HCT116 (cell line): ENCODE measurements at regions not wholly inside any gene's neighbourhood (a gene's known extent, or its start where the extent isn't known, plus 50 kb on each side); places are given as distances from the start of the nearest gene placed in this dataset.

Experiments used
- ATAC-seq: fragments of 200-7000 bp; cut with Tn5 transposase; 2 replicates; pipeline ENCODE4 v1.9.1; 2020; ENCODE audit warnings: mild to moderate bottlenecking, moderate library complexity
- BruUV-seq: library from RNA; stranded (reverse); fragments of 400-500 nt; replicated peaks from 2 replicates; lab custom pipeline; 2021; lab: Mats Ljungman, UMichigan
- CTCF ChIA-PET: fragments of 300-600 bp; sonication (Branson Sonifier 250); formaldehyde crosslinking; loops from one replicate; lab custom pipeline; 2021; ENCODE audit warnings: antibody characterized with exemption; lab: Charles Lee
- POLR2A ChIA-PET: fragments of 300-600, 350-600 bp; sonication (Branson Sonifier 250); formaldehyde crosslinking; loops from one replicate; lab custom pipeline; 2021; ENCODE audit warnings: antibody characterized with exemption; lab: Charles Lee
- RAD21 ChIA-PET, 2 experiments: fragments of 300-600 bp; sonication (Branson Sonifier 250); formaldehyde crosslinking; loops; one replicate each; lab custom pipeline; 2023; ENCODE audit warnings: low total read pairs in 2 of 2; ENCODE audit not compliant: uncharacterized antibody in 2 of 2, unreplicated experiment in 2 of 2, low non-redundant PET in 1 of 2; lab: Charles Lee
- DNase-seq: peaks from one replicate; pipeline ENCODE4 v3.0.0-alpha.2; 2010; ENCODE audit warnings: low read depth, low spot score
- H2AFZ ChIP-seq: fragments of 200-600 bp; shearing (Covaris generic), sonication (generic); 2 replicates; pipeline ENCODE4 v1.6.1; 2017; ENCODE audit warnings: low read depth, mixed run types, mixed read lengths, antibody characterized with exemption, low read length; ENCODE audit not compliant: poor library complexity, severe bottlenecking
- H3K27ac ChIP-seq: 2 replicates; pipeline ENCODE4 v1.5.1; 2012; ENCODE audit warnings: low read depth, low read length
- H3K27me3 ChIP-seq: fragments of 200-600 bp; sonication (generic); 2 replicates; pipeline ENCODE4 v1.6.1; 2016; ENCODE audit warnings: mixed run types, low read length, mixed read lengths; ENCODE audit not compliant: insufficient read depth
- H3K36me3 ChIP-seq, 2 experiments: fragments of 200-500 bp in 1 of 2; fragments of 200-600 bp in 1 of 2; sonication (Bioruptor generic) in 1 of 2; sonication (generic) in 1 of 2; 2 replicates each; pipeline versions ENCODE4 v1.5.1 to v1.6.1; 2014 to 2016; ENCODE audit warnings: low read length in 2 of 2, inconsistent platforms in 1 of 2, mixed read lengths in 1 of 2, mixed run types in 1 of 2; ENCODE audit not compliant: insufficient read depth in 2 of 2, control insufficient read depth in 1 of 2
- H3K4me1 ChIP-seq, 2 experiments: fragments of 200-600 bp in 1 of 2; sonication (generic) in 1 of 2; 2 replicates each; pipeline versions ENCODE4 v1.5.1 to v1.6.1; 2012 to 2017; ENCODE audit warnings: low read length in 2 of 2, inconsistent platforms in 1 of 2, mild to moderate bottlenecking in 1 of 2, mixed read lengths in 1 of 2, mixed run types in 1 of 2, moderate library complexity in 1 of 2; ENCODE audit not compliant: insufficient read depth in 2 of 2, control insufficient read depth in 1 of 2
- H3K4me2 ChIP-seq: fragments of 200-600 bp; sonication (generic); 2 replicates; pipeline ENCODE4 v1.6.1; 2017; ENCODE audit warnings: mixed run types, low read length, mixed read lengths
- H3K4me3 ChIP-seq, 2 experiments: fragments of 200-600 bp in 1 of 2; sonication (generic) in 1 of 2; replicated peaks in 1 of 2; 2 replicates each; pipeline ENCODE4 v1.5.1; 2011 to 2016; ENCODE audit warnings: low read length in 2 of 2, control low read depth in 1 of 2, low read depth in 1 of 2, mild to moderate bottlenecking in 1 of 2, mixed read lengths in 1 of 2, mixed run types in 1 of 2
- H3K79me2 ChIP-seq: fragments of 200-600 bp; sonication (generic); 2 replicates; pipeline ENCODE4 v1.6.1; 2017; ENCODE audit warnings: mild to moderate bottlenecking, mixed run types, low read length, moderate library complexity, mixed read lengths; ENCODE audit not compliant: insufficient read depth
- H3K9ac ChIP-seq: fragments of 200-600 bp; sonication (generic); 2 replicates; pipeline ENCODE4 v1.6.1; 2016; ENCODE audit warnings: low read length, mixed read lengths
- H3K9me2 ChIP-seq: fragments of 200-600 bp; sonication (generic), shearing (Covaris generic); 2 replicates; pipeline ENCODE4 v1.6.1; 2017; ENCODE audit warnings: mixed run types, mild to moderate bottlenecking, moderate library complexity; ENCODE audit not compliant: insufficient read depth
- H3K9me3 ChIP-seq, 2 experiments: fragments of 200-500 bp in 1 of 2; fragments of 200-600 bp in 1 of 2; sonication (Bioruptor generic) in 1 of 2; sonication (generic) in 1 of 2; 2 replicates each; pipeline ENCODE4 v1.6.1; 2014 to 2017; ENCODE audit warnings: low read length in 2 of 2, mixed read lengths in 2 of 2, inconsistent platforms in 1 of 2, low read depth in 1 of 2, mild to moderate bottlenecking in 1 of 2, mixed run types in 1 of 2, moderate library complexity in 1 of 2; ENCODE audit not compliant: control insufficient read depth in 1 of 2, insufficient read depth in 1 of 2
- H4K20me1 ChIP-seq: fragments of 200-600 bp; sonication (generic), shearing (Covaris generic); 2 replicates; pipeline ENCODE4 v1.6.1; 2017; ENCODE audit warnings: mixed run types, mild to moderate bottlenecking, moderate library complexity; ENCODE audit not compliant: insufficient read depth
- CEBPB ChIP-seq: IDR thresholded peaks from 2 replicates; pipeline ENCODE4 v1.6.1; 2012; ENCODE audit warnings: low read depth
- EGR1 ChIP-seq: IDR thresholded peaks from 2 replicates; pipeline ENCODE4 v1.6.1; 2012; ENCODE audit warnings: low read depth
- EZH2phosphoT487 ChIP-seq: fragments of 200-600 bp; IDR thresholded peaks from 2 replicates; pipeline ENCODE4 v1.6.1; 2018; ENCODE audit warnings: antibody characterized with exemption, borderline replicate concordance
- JUND ChIP-seq: IDR thresholded peaks from 2 replicates; pipeline ENCODE4 v1.6.1; 2012
- POLR2A ChIP-seq: IDR thresholded peaks from 2 replicates; pipeline ENCODE4 v1.7.0; 2011; ENCODE audit warnings: borderline replicate concordance; ENCODE audit not compliant: insufficient read depth, insufficient read length; ENCODE audit errors: extremely low read depth
- POLR2AphosphoS5 ChIP-seq: IDR thresholded peaks from 2 replicates; pipeline ENCODE4 v1.6.1; 2011; ENCODE audit warnings: mild to moderate bottlenecking, low read depth, low read length, moderate library complexity
- RAD21 ChIP-seq: IDR thresholded peaks from 2 replicates; pipeline ENCODE4 v1.6.1; 2012; ENCODE audit warnings: low read depth, mild to moderate bottlenecking
- REST ChIP-seq: IDR thresholded peaks from 2 replicates; pipeline ENCODE4 v1.6.1; 2012; ENCODE audit warnings: low read depth
- YY1 ChIP-seq: IDR thresholded peaks from 2 replicates; pipeline ENCODE4 v1.6.1; 2011; ENCODE audit warnings: low read length, low read depth, moderate library complexity, mild to moderate bottlenecking; ENCODE audit not compliant: insufficient replicate concordance; ENCODE audit errors: extremely low read depth
- ZFX ChIP-seq: fragments of 450-650 bp; IDR thresholded peaks from 2 replicates; pipeline ENCODE4 v1.6.1; 2017
- intact Hi-C: fragments of 100-400 bp; cut with micrococcal nuclease; formaldehyde crosslinking; loops from 2 replicates; pipeline ENCODE4 v1.10.0; 2022
- TF ChIP-seq, protein P1 (sequence below): IDR thresholded peaks from 2 replicates; pipeline ENCODE4 v1.6.1; 2011; ENCODE audit warnings: mild to moderate bottlenecking, low read length, moderate library complexity; ENCODE audit not compliant: insufficient replicate concordance; ENCODE audit errors: extremely low read depth
- TF ChIP-seq, protein P2 (sequence below): IDR thresholded peaks from 2 replicates; pipeline ENCODE4 v1.6.1; 2012

- ChIA-PET RAD21 (no interaction called here), POLR2A (no interaction called here), CTCF (no interaction called here)
- intact Hi-C loops = no loop called here
- BruUV-seq = no TSS peak
- no peak overlapping the region for H3K4me3 ChIP-seq
- no peak overlapping the region for H2AFZ ChIP-seq
- H3K9me2 ChIP-seq = no peaks in the 10 kb centered on the region
- no peaks in the 10 kb centered on the region for H3K79me2 ChIP-seq
- H3K27me3 ChIP-seq = no peaks in the 10 kb centered on the region
- no peak for DNase-seq
- H3K9ac ChIP-seq = no peak overlapping the region
- H3K27ac ChIP-seq = no peak overlapping the region
- peak overlapping the region; percentile 20 for H3K4me2 ChIP-seq
- H3K9me3 ChIP-seq = no peaks in the 10 kb centered on the region
- no peaks in the 10 kb centered on the region for H3K36me3 ChIP-seq
- H3K4me1 ChIP-seq = peaks cover 3 to 27% of the 10 kb centered on the region in 2 experiments; a peak in 2 of 4 replicates
- peak; percentile 46; the same call in 1 of the 2 replicates for ATAC-seq
- no peaks in the 10 kb centered on the region for H4K20me1 ChIP-seq
- TF ChIP-seq, protein P1, sequence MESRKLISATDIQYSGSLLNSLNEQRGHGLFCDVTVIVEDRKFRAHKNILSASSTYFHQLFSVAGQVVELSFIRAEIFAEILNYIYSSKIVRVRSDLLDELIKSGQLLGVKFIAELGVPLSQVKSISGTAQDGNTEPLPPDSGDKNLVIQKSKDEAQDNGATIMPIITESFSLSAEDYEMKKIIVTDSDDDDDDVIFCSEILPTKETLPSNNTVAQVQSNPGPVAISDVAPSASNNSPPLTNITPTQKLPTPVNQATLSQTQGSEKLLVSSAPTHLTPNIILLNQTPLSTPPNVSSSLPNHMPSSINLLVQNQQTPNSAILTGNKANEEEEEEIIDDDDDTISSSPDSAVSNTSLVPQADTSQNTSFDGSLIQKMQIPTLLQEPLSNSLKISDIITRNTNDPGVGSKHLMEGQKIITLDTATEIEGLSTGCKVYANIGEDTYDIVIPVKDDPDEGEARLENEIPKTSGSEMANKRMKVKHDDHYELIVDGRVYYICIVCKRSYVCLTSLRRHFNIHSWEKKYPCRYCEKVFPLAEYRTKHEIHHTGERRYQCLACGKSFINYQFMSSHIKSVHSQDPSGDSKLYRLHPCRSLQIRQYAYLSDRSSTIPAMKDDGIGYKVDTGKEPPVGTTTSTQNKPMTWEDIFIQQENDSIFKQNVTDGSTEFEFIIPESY = no peak
- TF ChIP-seq CEBPB (no peak), POLR2AphosphoS5 (no peak), YY1 (no peak), REST (no peak), RAD21 (no peak), POLR2A (no peak), EZH2phosphoT487 (no peak), EGR1 (no peak), JUND (no peak), ZFX (no peak)
- TF ChIP-seq, protein P2, sequence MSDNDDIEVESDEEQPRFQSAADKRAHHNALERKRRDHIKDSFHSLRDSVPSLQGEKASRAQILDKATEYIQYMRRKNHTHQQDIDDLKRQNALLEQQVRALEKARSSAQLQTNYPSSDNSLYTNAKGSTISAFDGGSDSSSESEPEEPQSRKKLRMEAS = no peak
These were observed 99.8 kb upstream of the NR2F2 start for GRCh38 chr15:96230526-96231181.
